SKM-1 (cell line): ENCODE measurements at regions not wholly inside any gene's neighbourhood (a gene's known extent, or its start where the extent isn't known, plus 50 kb on each side); places are given as distances from the start of the nearest gene placed in this dataset.

Experiments
- DNase-seq: peaks from one replicate; lab custom pipeline; 2025; ENCODE audit not compliant: unreplicated experiment; lab: John Stamatoyannopoulos, UW

- no peak for DNase-seq
Measured at GRCh38 chr2:219886615-219887014, 259.2 kb downstream of the SLC4A3 start.

GRCh38 chr2:219887870-219888269 is 260.4 kb downstream of the SLC4A3 start:
- no peak for DNase-seq

DNA sequence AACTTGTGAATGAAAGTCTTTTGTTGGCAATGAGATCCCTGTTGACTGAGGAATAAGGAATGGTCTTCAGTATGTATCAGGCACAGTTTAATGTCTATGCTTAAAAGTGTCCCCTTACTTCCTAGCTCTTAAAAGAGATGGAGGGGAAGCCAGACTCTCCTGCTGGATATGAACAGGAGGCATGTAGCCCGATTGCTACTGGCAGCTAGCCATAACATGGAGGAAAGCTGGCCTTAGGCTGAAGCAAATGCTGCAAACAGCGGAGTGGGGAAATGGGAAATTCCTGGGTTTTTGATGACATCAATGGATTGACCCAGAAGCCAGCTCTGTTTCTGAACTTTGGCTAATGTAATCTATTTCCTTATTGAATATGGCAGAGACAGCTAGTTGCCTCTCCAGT is 266.1 kb downstream of the SLC4A3 start:
- no peak for DNase-seq

DNA sequence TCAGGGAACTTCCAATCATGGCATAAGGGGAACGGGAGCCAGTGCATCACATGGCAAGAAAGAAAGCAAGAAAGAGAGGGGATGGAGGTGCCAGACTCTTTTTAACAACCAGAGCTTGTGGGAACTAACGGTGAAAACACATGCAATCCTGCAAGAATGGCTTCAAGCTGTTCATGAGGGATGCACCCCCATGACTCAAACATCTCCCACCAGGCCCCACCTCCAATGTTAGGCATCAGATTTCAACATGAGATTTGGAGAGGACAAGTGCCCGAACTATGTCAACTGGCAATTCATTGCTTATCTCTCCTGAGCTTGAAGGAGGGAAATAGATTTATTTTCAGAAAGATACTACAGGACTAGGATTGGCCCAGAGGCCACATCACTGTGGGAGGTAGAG is 270.0 kb downstream of the SLC4A3 start:
- no peak for DNase-seq

- no peak for DNase-seq
Measured at GRCh38 chr2:219901155-219901554, 273.7 kb downstream of the SLC4A3 start.

GRCh38 chr2:219902891-219903552 is 275.6 kb downstream of the SLC4A3 start:
- DNase-seq, result no peak

DNA sequence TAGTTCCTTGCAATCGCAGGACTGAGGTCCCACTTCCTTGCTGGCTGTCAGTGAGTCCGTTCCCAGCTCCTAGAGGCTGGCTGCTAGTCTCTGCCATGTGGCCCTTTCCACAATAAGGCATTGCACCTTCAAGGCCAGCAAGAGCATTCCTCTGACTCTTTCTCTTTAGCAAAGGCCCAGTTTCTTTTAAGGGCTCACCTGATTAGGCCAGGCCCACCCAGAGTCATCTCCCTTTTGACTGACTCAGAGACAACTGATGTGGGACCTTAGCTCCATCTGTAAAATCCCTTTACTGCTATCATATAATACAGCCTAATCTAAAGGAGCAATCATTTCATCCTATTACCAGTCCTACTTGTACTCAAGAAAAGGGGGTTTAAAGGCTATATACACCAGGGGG is 278.2 kb downstream of the SLC4A3 start:
- DNase-seq, result no peak

GRCh38 chr2:219906114-219907010 is 278.9 kb downstream of the SLC4A3 start:
- DNase-seq, result no peak

- DNase-seq, result no peak
Measured at GRCh38 chr2:219907011-219907365, 279.6 kb downstream of the SLC4A3 start.

DNA sequence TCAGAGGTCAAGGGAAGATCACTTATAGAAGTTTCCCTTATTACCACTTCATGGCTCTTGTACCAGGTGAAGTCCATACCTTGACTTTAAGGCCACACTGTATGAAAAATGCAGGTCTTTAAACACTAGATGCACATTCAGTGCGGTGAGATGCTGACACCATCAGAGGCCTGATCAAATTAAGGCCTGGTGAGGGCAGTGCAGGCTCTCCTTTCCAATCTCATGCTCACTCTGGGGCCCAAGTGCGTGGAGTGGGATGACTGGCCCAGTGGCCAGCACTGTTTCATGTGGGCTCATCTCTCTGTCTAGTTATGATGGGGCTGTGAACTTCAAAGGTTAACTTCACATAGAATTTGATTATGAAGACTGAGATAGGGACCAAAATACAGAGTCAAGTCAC is 281.1 kb downstream of the SLC4A3 start:
- no peak for DNase-seq

DNA sequence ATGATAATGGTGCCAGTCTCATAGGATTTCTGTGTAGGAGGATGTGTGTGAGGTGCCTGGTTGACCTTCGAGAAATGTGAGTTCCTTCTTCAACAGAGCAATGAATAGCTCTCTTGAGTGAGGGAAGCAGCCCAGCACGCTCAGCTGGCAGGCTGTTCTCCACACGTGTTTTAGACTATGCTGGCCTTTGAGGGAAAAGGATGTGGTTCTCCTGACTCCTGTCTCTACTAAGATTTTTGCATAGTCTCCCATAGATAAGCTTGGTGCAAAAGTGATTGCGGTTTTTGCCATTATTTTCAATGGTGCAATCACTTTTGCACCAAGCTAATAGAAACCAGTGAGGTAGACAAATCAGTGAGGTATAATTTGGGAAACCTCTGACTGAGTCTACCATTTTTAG is 284.1 kb downstream of the SLC4A3 start:
- DNase-seq, result no peak

DNA sequence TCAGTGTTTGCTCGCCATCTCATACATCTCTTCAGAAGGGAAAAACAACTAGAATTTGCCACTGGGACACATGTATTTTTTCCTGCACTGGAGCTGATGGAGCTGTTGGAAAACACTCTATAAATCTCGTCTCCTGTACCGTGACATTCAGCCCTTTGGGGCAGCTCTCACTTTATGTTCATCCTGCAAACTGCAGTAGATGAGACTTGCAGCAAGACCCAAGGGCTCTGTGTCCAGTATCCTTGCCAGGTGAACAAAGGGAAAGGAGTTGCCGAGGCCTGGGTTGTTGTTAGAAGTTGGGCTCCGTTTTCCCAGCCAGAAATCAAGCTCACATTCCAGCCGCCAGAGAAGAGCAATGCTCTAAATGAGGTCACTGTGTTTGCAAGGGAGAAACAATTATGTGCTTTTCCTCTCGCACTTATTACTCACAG is 285.1 kb downstream of the SLC4A3 start:
- DNase-seq, result no peak

DNA sequence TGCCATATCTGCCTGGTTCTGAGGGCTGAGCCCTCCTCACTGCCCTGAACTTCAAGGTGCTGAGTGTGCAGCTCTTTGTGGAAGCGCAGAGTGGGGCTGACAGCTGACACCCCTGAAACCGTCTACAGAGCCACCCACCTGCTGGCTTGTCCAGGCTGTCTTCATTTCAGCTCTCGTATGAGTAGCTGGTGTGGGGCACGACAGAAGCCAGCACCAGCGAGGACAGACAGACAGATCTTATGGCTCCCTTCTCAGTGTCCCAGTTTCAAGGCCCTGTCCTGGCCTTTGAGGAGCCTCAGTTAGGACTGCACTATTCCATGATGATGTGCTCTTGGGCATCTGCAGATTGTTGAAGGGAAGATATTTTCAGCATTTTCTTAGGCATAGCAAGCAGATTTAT is 287.1 kb downstream of the SLC4A3 start:
- no peak for DNase-seq

- no peak for DNase-seq
Measured at GRCh38 chr2:219916281-219916680, 288.9 kb downstream of the SLC4A3 start.

- no peak for DNase-seq
Measured at GRCh38 chr2:219916726-219917440, 289.5 kb downstream of the SLC4A3 start.

DNA sequence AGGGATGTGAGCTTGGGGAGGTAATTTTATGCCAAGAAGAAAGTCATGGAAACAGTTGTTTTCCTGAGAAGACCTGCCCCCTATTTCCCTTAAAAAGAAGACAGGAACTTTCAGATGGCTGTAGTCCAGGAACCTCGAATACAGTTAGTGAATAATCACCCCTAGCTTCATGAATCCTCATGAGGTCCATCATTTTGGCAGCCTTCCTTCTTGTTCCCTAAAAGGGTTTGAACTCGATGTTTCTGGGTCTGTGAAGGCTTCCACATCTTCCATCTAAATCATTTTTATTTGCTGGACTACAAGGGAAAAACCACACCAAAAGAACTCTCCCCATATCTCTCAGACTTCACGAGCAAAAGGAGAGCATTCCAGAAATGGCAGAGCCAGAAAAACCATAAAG is 290.8 kb downstream of the SLC4A3 start:
- DNase-seq, result no peak

DNA sequence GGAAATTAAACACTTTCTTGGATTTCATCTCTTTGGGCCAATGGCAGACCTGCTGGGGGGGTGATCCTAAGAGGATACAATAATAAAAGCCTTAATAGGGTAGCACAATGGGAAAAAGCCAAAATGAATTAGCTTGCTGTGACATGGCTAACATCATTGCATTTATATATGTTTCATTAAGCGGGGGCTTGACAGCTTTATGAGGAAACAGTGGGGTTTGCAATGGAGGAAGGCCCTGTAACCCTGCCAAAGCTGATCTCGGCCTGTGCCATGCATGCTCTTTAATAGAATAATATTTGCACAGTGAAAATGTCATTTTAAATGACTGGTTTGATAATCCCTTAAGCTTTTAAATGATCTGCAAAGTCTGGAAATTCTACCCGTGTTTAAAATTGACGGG is 291.5 kb downstream of the SLC4A3 start:
- no peak for DNase-seq

GRCh38 chr2:219919506-219919905 is 292.1 kb downstream of the SLC4A3 start:
- no peak for DNase-seq

DNA sequence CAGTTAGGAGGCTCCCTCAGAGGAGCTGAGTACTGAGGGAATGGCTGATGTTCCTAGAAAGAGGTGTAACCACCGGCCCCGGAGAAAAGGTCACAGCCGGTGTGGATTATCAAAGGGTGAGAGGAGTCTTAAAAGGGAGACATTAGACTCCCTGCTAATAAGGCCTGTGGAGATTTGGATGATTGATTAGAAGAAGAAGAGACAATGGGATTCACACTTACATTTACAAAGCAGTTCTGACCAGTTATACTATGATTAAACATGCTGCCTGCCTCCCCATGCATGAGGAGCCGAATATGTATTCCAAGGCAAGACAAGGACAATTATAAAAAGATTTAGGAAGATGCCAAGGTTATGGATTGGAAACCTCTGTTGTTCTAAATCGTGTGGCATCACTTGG is 302.4 kb downstream of the SLC4A3 start:
- no peak for DNase-seq

- no peak for DNase-seq
Measured at GRCh38 chr2:219939647-219940046, 312.2 kb downstream of the SLC4A3 start.

DNA sequence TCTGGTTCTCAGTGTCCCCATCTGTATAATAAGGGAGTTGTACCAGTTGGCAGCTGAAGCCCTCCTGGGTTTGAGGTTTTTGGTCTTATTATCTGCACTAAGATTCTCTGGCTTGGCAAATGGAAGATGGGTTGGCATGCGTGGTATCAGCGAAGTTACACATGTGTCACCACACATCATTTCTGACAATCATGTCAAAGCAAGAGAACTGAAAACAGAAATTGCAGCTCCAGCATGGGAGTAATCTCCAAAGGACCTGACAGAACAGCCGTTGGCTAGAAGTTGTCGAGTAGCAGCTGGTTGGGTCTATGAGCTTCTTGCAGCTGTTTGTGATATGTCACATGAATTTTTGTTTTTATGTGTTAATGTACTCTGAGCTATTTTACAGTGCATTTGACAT is 317.4 kb downstream of the SLC4A3 start:
- DNase-seq, result no peak

GRCh38 chr2:219946021-219946420 is 318.6 kb downstream of the SLC4A3 start:
- no peak for DNase-seq
